B cell (primary cell): ENCODE measurements at regions not wholly inside any gene's neighbourhood (a gene's known extent, or its start where the extent isn't known, plus 50 kb on each side); places are given as distances from the start of the nearest gene placed in this dataset.

Experiments
- CTCF ChIP-seq: fragments of 200-600 bp; IDR thresholded peaks from one replicate; pipeline ENCODE4 v1.8.0; 2022; ENCODE audit warnings: antibody characterized with exemption, mild to moderate bottlenecking
- EZH2 ChIP-seq: IDR thresholded peaks from 2 replicates; pipeline ENCODE4 v1.6.1; 2012; ENCODE audit warnings: borderline replicate concordance, low read depth, mild to moderate bottlenecking, moderate library complexity, low read length; ENCODE audit not compliant: insufficient read depth, poor library complexity, severe bottlenecking

- TF ChIP-seq EZH2, result no peak
- no peak for TF ChIP-seq CTCF
Measured at GRCh38 chr20:56933331-56933698, 304.2 kb downstream of the TFAP2C start.
